Mucosa of rectum (tissue), 2 donors: ENCODE measurements at regions not wholly inside any gene's neighbourhood (a gene's known extent, or its start where the extent isn't known, plus 50 kb on each side); places are given as distances from the start of the nearest gene placed in this dataset.

Experiments used
- H3K27ac ChIP-seq, 2 donors: one replicate each; pipeline ENCODE4 v1.7.0; 2013; ENCODE audit warnings: inconsistent platforms in 2 of 2, low read depth in 2 of 2, low read length in 2 of 2
- H3K27me3 ChIP-seq, 2 donors: one replicate each; pipeline ENCODE4 v1.7.0; 2013; ENCODE audit warnings: low read length in 2 of 2; ENCODE audit not compliant: control insufficient read depth in 2 of 2, insufficient read depth in 2 of 2
- H3K36me3 ChIP-seq, 2 donors: one replicate each; pipeline ENCODE4 v1.7.0; 2013; ENCODE audit warnings: low read length in 2 of 2; ENCODE audit not compliant: control insufficient read depth in 2 of 2, insufficient read depth in 2 of 2
- H3K4me1 ChIP-seq, 2 donors: one replicate each; pipeline ENCODE4 v1.7.0; 2013; ENCODE audit warnings: low read length in 2 of 2, mild to moderate bottlenecking in 1 of 2; ENCODE audit not compliant: control insufficient read depth in 2 of 2, insufficient read depth in 2 of 2
- H3K4me3 ChIP-seq, 2 donors: one replicate each; pipeline ENCODE4 v1.7.0; 2013; ENCODE audit warnings: low read length in 2 of 2
- H3K9ac ChIP-seq, 2 donors: one replicate each; pipeline ENCODE4 v1.7.0; 2013; ENCODE audit warnings: low read length in 2 of 2, low read depth in 1 of 2, mild to moderate bottlenecking in 1 of 2
- H3K9me3 ChIP-seq, 2 donors: one replicate each; pipeline ENCODE4 v1.7.0; 2013; ENCODE audit warnings: low read length in 2 of 2; ENCODE audit not compliant: control insufficient read depth in 2 of 2
- donor health status: healthy.
- donor health status: Normal muscosa, but diverticular disease.

DNA sequence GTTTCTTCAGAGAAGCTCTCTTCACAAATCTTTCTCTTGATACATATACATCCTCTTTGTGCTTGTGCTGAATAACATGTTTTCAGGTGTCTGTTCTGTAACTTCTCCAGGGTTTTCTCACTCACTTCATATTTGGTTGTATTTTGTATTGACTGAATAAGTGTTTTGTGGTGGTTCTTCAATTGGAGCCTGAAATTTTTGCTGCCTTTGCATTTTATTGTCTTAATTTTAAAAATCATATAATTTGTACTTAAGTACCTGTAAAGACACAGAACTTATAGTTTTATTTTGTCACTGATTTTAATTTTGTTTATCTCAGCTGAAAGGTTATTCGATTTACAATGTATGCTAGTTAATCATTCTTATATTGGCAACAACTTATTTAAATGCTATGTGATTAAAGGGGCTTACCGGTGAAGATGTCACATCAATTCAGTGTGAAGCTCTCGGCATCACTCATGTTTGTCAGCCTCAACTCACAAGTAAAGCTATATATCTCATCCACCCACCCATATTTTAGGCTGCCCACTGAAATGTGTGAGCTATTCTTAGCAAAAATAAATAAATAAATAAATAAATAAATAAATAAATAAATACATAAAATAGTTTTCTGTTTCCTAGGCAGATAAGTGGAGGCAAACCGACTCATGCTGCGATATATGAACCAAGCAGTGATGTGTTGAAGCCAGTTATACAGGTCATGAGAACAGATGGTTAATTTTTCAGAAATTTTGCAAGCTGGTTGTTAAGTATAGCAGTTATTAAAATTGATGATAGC, 76.4 kb upstream of the FSTL5 start:
- no peak overlapping the region for H3K27ac ChIP-seq
- H3K9me3 ChIP-seq = no peaks in the 10 kb centered on the region
- no peak overlapping the region for H3K9ac ChIP-seq
- no peak overlapping the region for H3K4me3 ChIP-seq
- no peaks in the 10 kb centered on the region for H3K4me1 ChIP-seq
- H3K27me3 ChIP-seq = no peaks in the 10 kb centered on the region
- H3K36me3 ChIP-seq = no peaks in the 10 kb centered on the region

DNA sequence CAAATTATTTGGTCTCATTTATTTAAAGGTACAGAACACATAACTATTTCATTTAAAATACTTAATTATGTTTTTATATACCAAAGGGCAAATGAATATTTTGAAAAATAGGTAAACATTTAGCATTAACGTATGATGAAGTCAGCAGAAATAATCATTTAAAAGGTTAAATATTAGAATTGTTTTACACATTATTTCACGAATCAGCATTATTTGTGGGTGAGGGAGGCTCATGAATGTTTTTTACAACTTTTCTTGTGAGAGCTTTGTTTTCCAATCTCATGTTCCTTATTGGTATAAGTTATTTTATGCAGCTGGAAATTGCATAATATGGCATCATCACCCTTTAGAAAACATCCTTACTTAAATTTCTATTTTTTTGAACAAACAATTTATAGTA, 73.9 kb upstream of the FSTL5 start:
- no peak overlapping the region for H3K4me3 ChIP-seq
- no peaks in the 10 kb centered on the region for H3K9me3 ChIP-seq
- no peak overlapping the region for H3K9ac ChIP-seq
- no peaks in the 10 kb centered on the region for H3K4me1 ChIP-seq
- H3K36me3 ChIP-seq = no peaks in the 10 kb centered on the region
- no peaks in the 10 kb centered on the region for H3K27me3 ChIP-seq
- no peak overlapping the region for H3K27ac ChIP-seq

DNA sequence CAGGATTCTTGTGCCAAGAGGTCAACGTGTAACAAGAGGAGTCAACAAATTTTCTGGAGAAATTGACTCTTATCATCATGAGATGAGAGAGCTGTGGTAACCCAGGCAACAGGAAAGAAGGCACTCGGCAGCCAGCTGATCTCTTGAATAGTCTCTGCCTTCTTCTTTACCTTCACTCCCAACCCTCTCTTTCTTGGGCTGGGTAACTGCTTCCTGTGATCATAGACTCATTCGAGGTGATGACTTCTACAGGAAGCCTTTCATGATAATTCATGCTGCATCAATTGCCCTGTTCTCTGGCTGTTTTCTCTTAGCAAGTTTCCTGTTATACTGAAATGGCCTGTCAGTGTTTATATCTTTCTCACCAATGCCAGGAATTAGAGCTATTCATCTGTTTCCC, 70.8 kb upstream of the FSTL5 start:
- Histone ChIP-seq H3K4me3 (no peak overlapping the region), H3K9me3 (no peaks in the 10 kb centered on the region), H3K4me1 (no peaks in the 10 kb centered on the region), H3K9ac (no peak overlapping the region), H3K27me3 (no peaks in the 10 kb centered on the region), H3K27ac (no peak overlapping the region), H3K36me3 (no peaks in the 10 kb centered on the region)

DNA sequence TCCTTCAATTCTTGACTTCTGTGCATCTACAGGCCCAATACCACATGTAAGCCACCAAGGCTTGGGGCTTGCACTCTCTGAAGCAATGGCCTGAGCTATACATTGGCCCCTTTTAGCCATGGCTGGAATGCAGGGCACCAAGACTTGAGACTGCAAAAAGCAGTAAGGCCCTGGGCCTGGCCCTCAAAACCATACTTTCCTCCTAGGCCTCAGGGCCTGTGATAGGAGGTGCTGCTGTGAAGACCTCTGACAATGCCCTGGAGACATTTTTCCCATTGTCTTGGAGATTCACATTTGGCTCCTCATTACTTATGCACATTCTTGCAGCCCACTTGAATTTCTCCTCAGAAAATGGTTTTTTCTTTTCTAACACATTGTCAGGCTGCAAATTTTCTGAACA, 68.5 kb upstream of the FSTL5 start:
- Histone ChIP-seq H3K27me3 (no peaks in the 10 kb centered on the region), H3K36me3 (no peaks in the 10 kb centered on the region), H3K27ac (no peak overlapping the region), H3K9ac (no peak overlapping the region), H3K4me3 (no peak overlapping the region), H3K9me3 (no peaks in the 10 kb centered on the region), H3K4me1 (no peaks in the 10 kb centered on the region)

DNA sequence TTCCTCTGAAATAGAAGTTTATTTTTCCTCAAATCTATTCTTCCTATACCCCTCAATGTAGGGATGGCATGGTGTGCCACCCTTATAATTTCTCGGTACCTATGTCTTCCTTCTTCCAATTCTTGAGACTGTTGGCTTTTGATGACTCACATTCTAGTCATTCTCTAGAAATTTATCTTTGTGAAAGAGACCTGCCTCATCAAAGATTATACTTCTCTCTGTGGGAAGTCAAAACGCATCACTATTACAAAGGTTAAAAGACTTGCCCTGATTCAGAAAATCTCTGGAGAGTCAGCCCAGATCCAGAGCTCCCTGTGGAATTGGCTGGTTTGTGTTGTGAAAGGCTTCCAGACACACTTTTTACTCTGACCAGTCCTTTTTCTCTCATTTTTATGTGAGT, 65.9 kb upstream of the FSTL5 start:
- Histone ChIP-seq H3K9me3 (no peaks in the 10 kb centered on the region), H3K4me1 (no peaks in the 10 kb centered on the region), H3K4me3 (no peak overlapping the region), H3K27me3 (no peaks in the 10 kb centered on the region), H3K9ac (no peak overlapping the region), H3K27ac (no peak overlapping the region), H3K36me3 (no peaks in the 10 kb centered on the region)

DNA sequence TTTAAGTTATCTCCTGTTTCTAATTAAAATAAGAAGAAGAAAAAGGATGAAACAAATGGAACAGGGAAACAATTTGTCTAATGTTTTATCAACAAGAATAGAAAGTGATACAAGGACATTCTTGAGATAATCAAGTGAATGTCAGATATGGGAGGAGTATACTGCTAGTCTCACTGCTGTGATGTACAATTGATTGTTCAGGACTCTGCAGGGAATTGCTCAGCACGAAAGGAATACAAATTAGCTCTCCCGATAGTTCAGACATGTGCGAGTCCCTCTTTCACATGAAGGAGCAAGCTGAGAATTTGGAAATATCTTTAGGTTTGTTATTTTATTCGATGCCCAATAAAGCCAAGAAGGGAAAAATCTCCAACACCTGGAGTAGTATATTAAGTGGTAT, 57.3 kb upstream of the FSTL5 start:
- Histone ChIP-seq H3K4me3 (no peak overlapping the region), H3K27me3 (no peaks in the 10 kb centered on the region), H3K4me1 (no peaks in the 10 kb centered on the region), H3K36me3 (no peaks in the 10 kb centered on the region), H3K27ac (no peak overlapping the region), H3K9ac (no peak overlapping the region), H3K9me3 (no peaks in the 10 kb centered on the region)
